Thymus (tissue), 11 donors: ENCODE measurements at regions not wholly inside any gene's neighbourhood (a gene's known extent, or its start where the extent isn't known, plus 50 kb on each side); places are given as distances from the start of the nearest gene placed in this dataset.

ENCODE experiments used
- DNase-seq, 9 donors: peaks; one replicate each; pipeline ENCODE4 v3.0.0-alpha.2; 2013; ENCODE audit warnings: low spot score in 9 of 9, low read depth in 6 of 9, missing footprints in 1 of 9
- H3K27ac ChIP-seq, 2 donors: one replicate each; pipeline ENCODE4 v1.5.1; 2013; ENCODE audit warnings: control low read depth in 1 of 2, low read depth in 1 of 2, low read length in 1 of 2, mild to moderate bottlenecking in 1 of 2, moderate library complexity in 1 of 2
- H3K27me3 ChIP-seq, 2 donors: one replicate each; pipeline ENCODE4 v1.5.1; 2013; ENCODE audit warnings: low read length in 1 of 2; ENCODE audit not compliant: control insufficient read depth in 2 of 2, insufficient read depth in 1 of 2
- H3K36me3 ChIP-seq, 2 donors: one replicate each; pipeline ENCODE4 v1.5.1; 2013; ENCODE audit warnings: low read length in 1 of 2, mild to moderate bottlenecking in 1 of 2, moderate library complexity in 1 of 2; ENCODE audit not compliant: control insufficient read depth in 2 of 2, insufficient read depth in 2 of 2
- H3K4me1 ChIP-seq, 2 donors: one replicate each; pipeline ENCODE4 v1.5.1; 2013; ENCODE audit warnings: low read length in 2 of 2; ENCODE audit not compliant: control insufficient read depth in 2 of 2, insufficient read depth in 2 of 2
- H3K4me3 ChIP-seq, 2 donors: one replicate each; pipeline ENCODE4 v1.5.1; 2013; ENCODE audit warnings: low read length in 2 of 2, control low read depth in 1 of 2, mild to moderate bottlenecking in 1 of 2
- H3K9me3 ChIP-seq, 2 donors: one replicate each; pipeline ENCODE4 v1.5.1; 2013; ENCODE audit warnings: low read length in 1 of 2, mild to moderate bottlenecking in 1 of 2; ENCODE audit not compliant: control insufficient read depth in 2 of 2, insufficient read depth in 1 of 2
- WGBS: extraction: QIAGEN DNeasy Blood & Tissue Kit; methylation state at CpG from one replicate; pipeline ENCODE4 v1.1.7; 2013; 5-methylcytosine and 5-hydroxymethylcytosine counted together
- donor health status: healthy.

GRCh38 chr7:20466543-20467021 lies 135.9 kb downstream of the ITGB8 start:
- Histone ChIP-seq H3K27me3 (no peaks in the 10 kb centered on the region), H3K27ac (no peak overlapping the region), H3K4me1 (no peaks in the 10 kb centered on the region), H3K9me3 (no peaks in the 10 kb centered on the region), H3K36me3 (no peaks in the 10 kb centered on the region), H3K4me3 (no peak overlapping the region)
- WGBS, result 83% methylated on average over 1 of the region's 1 CpG
- no peak for DNase-seq

- H3K9me3 ChIP-seq, result no peaks in the 10 kb centered on the region
- no peaks in the 10 kb centered on the region for H3K36me3 ChIP-seq
- H3K4me1 ChIP-seq, result no peaks in the 10 kb centered on the region
- H3K27me3 ChIP-seq, result no peaks in the 10 kb centered on the region
- H3K27ac ChIP-seq, result no peak overlapping the region
- WGBS, result 54% methylated on average over 1 of the region's 1 CpG
- no peak overlapping the region for H3K4me3 ChIP-seq
- no peak for DNase-seq
Observed at GRCh38 chr7:20470082-20470481, 139.4 kb downstream of the ITGB8 start.

GRCh38 chr7:20470726-20471125 lies 140.0 kb downstream of the ITGB8 start:
- 33% methylated on average over 1 of the region's 1 CpG for WGBS
- DNase-seq, result no peak

GRCh38 chr7:20474249-20474648 lies 141.2 kb upstream of the ABCB5 start:
- no peaks in the 10 kb centered on the region for H3K9me3 ChIP-seq
- no peaks in the 10 kb centered on the region for H3K27me3 ChIP-seq
- H3K27ac ChIP-seq, result no peak overlapping the region
- WGBS, result 75% methylated on average over 2 of the region's 2 CpGs
- H3K4me3 ChIP-seq, result no peak overlapping the region
- no peak for DNase-seq
- no peaks in the 10 kb centered on the region for H3K4me1 ChIP-seq
- no peaks in the 10 kb centered on the region for H3K36me3 ChIP-seq

More at GRCh38 chr7:20470726-20471125, 140.0 kb downstream of the ITGB8 start:
- Histone ChIP-seq H3K9me3 (no peaks in the 10 kb centered on the region), H3K27ac (no peak overlapping the region), H3K4me1 (no peaks in the 10 kb centered on the region), H3K4me3 (no peak overlapping the region), H3K36me3 (no peaks in the 10 kb centered on the region), H3K27me3 (no peaks in the 10 kb centered on the region)

GRCh38 chr7:20475756-20476155 lies 139.7 kb upstream of the ABCB5 start:
- no peaks in the 10 kb centered on the region for H3K27me3 ChIP-seq
- H3K9me3 ChIP-seq, result no peaks in the 10 kb centered on the region
- no peak overlapping the region for H3K4me3 ChIP-seq
- H3K27ac ChIP-seq, result no peak overlapping the region
- no peaks in the 10 kb centered on the region for H3K36me3 ChIP-seq
- no peaks in the 10 kb centered on the region for H3K4me1 ChIP-seq
- DNase-seq, result no peak

GRCh38 chr7:20477067-20477466 lies 138.4 kb upstream of the ABCB5 start:
- Histone ChIP-seq H3K4me1 (no peaks in the 10 kb centered on the region), H3K27ac (no peak overlapping the region), H3K27me3 (no peaks in the 10 kb centered on the region), H3K4me3 (no peak overlapping the region), H3K36me3 (no peaks in the 10 kb centered on the region), H3K9me3 (no peaks in the 10 kb centered on the region)
- DNase-seq, result no peak
- 98% methylated on average over 1 of the region's 1 CpG for WGBS

- Histone ChIP-seq H3K4me1 (no peaks in the 10 kb centered on the region), H3K9me3 (no peaks in the 10 kb centered on the region), H3K27me3 (no peaks in the 10 kb centered on the region), H3K4me3 (no peak overlapping the region), H3K36me3 (no peaks in the 10 kb centered on the region), H3K27ac (no peak overlapping the region)
- no peak for DNase-seq
Observed at GRCh38 chr7:20479706-20480105, 135.8 kb upstream of the ABCB5 start.

- no peak for DNase-seq
- peaks cover 0 to 4% of the 10 kb centered on the region in 2 donors for H3K9me3 ChIP-seq
- H3K4me3 ChIP-seq, result no peak overlapping the region
- H3K27me3 ChIP-seq, result no peaks in the 10 kb centered on the region
- 90% methylated on average over 2 of the region's 2 CpGs for WGBS
- no peaks in the 10 kb centered on the region for H3K36me3 ChIP-seq
- H3K27ac ChIP-seq, result no peak overlapping the region
- H3K4me1 ChIP-seq, result no peaks in the 10 kb centered on the region
Observed at GRCh38 chr7:20482071-20482470, 133.4 kb upstream of the ABCB5 start.

GRCh38 chr7:20484356-20484755 lies 131.1 kb upstream of the ABCB5 start:
- no peak for DNase-seq
- Histone ChIP-seq H3K36me3 (no peaks in the 10 kb centered on the region), H3K27ac (no peak overlapping the region), H3K4me1 (no peaks in the 10 kb centered on the region), H3K4me3 (no peak overlapping the region), H3K9me3 (peaks cover 0 to 12% of the 10 kb centered on the region in 2 donors), H3K27me3 (no peaks in the 10 kb centered on the region)
- 27% methylated on average over 1 of the region's 1 CpG for WGBS

GRCh38 chr7:20488850-20489249 lies 126.6 kb upstream of the ABCB5 start:
- Histone ChIP-seq H3K27ac (no peak overlapping the region), H3K36me3 (no peaks in the 10 kb centered on the region), H3K4me3 (no peak overlapping the region), H3K27me3 (no peaks in the 10 kb centered on the region), H3K4me1 (no peaks in the 10 kb centered on the region), H3K9me3 (peaks cover 0 to 12% of the 10 kb centered on the region in 2 donors)
- DNase-seq, result no peak
